B cell (primary cell): ENCODE measurements at regions not wholly inside any gene's neighbourhood (a gene's known extent, or its start where the extent isn't known, plus 50 kb on each side); places are given as distances from the start of the nearest gene placed in this dataset.

ENCODE experiments used
- CTCF ChIP-seq: fragments of 200-600 bp; IDR thresholded peaks from one replicate; pipeline ENCODE4 v1.8.0; 2022; ENCODE audit warnings: antibody characterized with exemption, mild to moderate bottlenecking
- EZH2 ChIP-seq: IDR thresholded peaks from 2 replicates; pipeline ENCODE4 v1.6.1; 2012; ENCODE audit warnings: borderline replicate concordance, low read depth, mild to moderate bottlenecking, moderate library complexity, low read length; ENCODE audit not compliant: insufficient read depth, poor library complexity, severe bottlenecking

- TF ChIP-seq CTCF (no peak), EZH2 (no peak)
Measured at GRCh38 chr9:79104216-79104615, 467.5 kb upstream of the TLE4 start.
